Astrocyte (in vitro differentiated cells and primary cell): ENCODE measurements at regions not wholly inside any gene's neighbourhood (a gene's known extent, or its start where the extent isn't known, plus 50 kb on each side); places are given as distances from the start of the nearest gene placed in this dataset.

Experiments used
- CTCF ChIP-seq: IDR thresholded peaks from 2 replicates; pipeline ENCODE4 v1.5.1; 2011; ENCODE audit warnings: low read depth, mild to moderate bottlenecking, inconsistent platforms, low read length, moderate library complexity; ENCODE audit not compliant: insufficient read depth
- EZH2 ChIP-seq: IDR thresholded peaks from 2 replicates; pipeline ENCODE4 v1.6.1; 2012; ENCODE audit warnings: mild to moderate bottlenecking, low read length, inconsistent platforms; ENCODE audit not compliant: insufficient read depth

DNA sequence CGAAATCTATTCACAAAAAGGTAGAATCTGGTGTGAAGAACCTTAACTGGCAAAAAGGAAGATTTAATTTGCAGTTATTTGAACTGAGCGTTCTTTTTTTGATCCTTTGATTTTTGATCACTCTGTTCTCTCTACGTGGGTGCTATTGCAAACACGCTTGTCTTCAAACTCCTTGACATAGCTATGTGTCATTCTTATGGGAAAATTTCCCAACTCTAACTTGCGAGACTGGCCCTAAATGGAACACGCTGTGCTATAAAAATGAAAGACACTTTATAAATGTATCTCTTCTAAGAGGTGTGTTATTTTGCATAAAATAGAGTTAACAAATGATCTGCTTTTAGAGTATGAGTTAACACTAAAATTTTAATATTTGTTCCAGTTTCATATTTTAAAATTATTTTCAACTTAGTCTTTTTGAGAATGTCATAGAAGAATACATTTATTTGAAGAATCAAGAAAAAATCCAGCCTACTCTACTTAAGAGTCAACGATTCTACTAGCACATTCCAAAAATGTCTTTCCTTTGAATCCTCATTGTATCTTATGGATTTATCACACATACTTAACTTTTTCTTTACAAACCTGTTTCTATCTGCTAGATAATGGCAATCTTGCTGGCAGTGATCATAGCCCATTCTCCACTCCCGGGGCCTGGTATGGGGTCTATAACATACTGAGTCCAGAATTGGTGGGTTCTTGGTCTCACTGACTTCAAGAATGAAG is 610.0 kb upstream of the TBL1XR1 start:
- TF ChIP-seq CTCF (no peak), EZH2 (no peak)
